ENCODE measurements at regions not wholly inside any gene's neighbourhood (a gene's known extent, or its start where the extent isn't known, plus 50 kb on each side); places are given as distances from the start of the nearest gene placed in this dataset.

GRCh38 chr20:11275740-11276139 lies 601.9 kb upstream of the JAG1 start:
- no peak for DNase-seq (ENCODE audit: low read depth, low spot score)
- H3K27me3 ChIP-seq (ENCODE audit: control insufficient read depth, insufficient read depth, low read length), result no peaks in the 10 kb centered on the region
- H3K27ac ChIP-seq (ENCODE audit: low read length), result no peak overlapping the region; the same call in 1 of the 2 replicates
- no peak overlapping the region for H3K4me3 ChIP-seq (ENCODE audit: low read depth in 2 of 2, low read length in 2 of 2)
- no peak for ATAC-seq
- no peaks in the 10 kb centered on the region for H3K36me3 ChIP-seq (ENCODE audit: control insufficient read depth, insufficient read depth, low read length)
- BruUV-seq (replicated peaks), result no TSS peak
- CTCF ChIA-PET, result no interaction called here
- H3K4me1 ChIP-seq (ENCODE audit: control insufficient read depth, insufficient read depth, low read length), result peaks cover 10% of the 10 kb centered on the region; the same call in 1 of the 2 replicates
- intact Hi-C loops (cut with micrococcal nuclease; ENCODE audit: unreplicated experiment), result loop anchor here (2.0 to 10.0 kb wide), 4 partner anchors 269 to 1661 kb away; partner anchors contain the start of gene JAG1
- POLR2A ChIA-PET, result no interaction called here
- in situ Hi-C loops (cut with HindIII; ENCODE audit: low pct_unique_long_range_greater_than_20kb, low sequenced_read_pairs), result no loop called here
- TF ChIP-seq TCF7L2 (IDR thresholded peaks at IDR 0.05; ENCODE audit: low read depth, low read length), result no peak
- TF ChIP-seq POLR2AphosphoS5 (IDR thresholded peaks at IDR 0.05; ENCODE audit: low read depth, low read length), result no peak
- no peak for TF ChIP-seq REST (IDR thresholded peaks at IDR 0.05; ENCODE audit: insufficient read depth in 1 of 2, low read depth in 2 of 2, low read length in 1 of 2)
- TF ChIP-seq SIN3A (IDR thresholded peaks at IDR 0.05; ENCODE audit: borderline replicate concordance, insufficient read depth, low read depth, low read length), result no peak
- TF ChIP-seq CTCF (IDR thresholded peaks at IDR 0.05), result no peak
- H3K9me3 ChIP-seq (ENCODE audit: control insufficient read depth, insufficient read depth, low read depth, low read length), result no peaks in the 10 kb centered on the region

GRCh38 chr20:11277170-11277569 lies 603.4 kb upstream of the JAG1 start:
- Histone ChIP-seq H3K36me3 (ENCODE audit: control insufficient read depth, insufficient read depth, low read length) (no peaks in the 10 kb centered on the region), H3K27me3 (ENCODE audit: control insufficient read depth, insufficient read depth, low read length) (no peaks in the 10 kb centered on the region), H3K9me3 (ENCODE audit: control insufficient read depth, insufficient read depth, low read depth, low read length) (no peaks in the 10 kb centered on the region), H3K27ac (ENCODE audit: low read length) (no peak overlapping the region; the same call in 1 of the 2 replicates), H3K4me3 (ENCODE audit: low read depth in 2 of 2, low read length in 2 of 2) (no peak overlapping the region), H3K4me1 (ENCODE audit: control insufficient read depth, insufficient read depth, low read length) (peaks cover 10% of the 10 kb centered on the region; the same call in 1 of the 2 replicates)
- BruUV-seq (replicated peaks), result no TSS peak
- intact Hi-C loops (cut with micrococcal nuclease; ENCODE audit: unreplicated experiment) (loop anchor here (10.0 kb wide), 2 partner anchors 812 to 1662 kb away; no protein-coding TSS in a partner anchor), in situ Hi-C loops (cut with HindIII; ENCODE audit: low pct_unique_long_range_greater_than_20kb, low sequenced_read_pairs) (no loop called here)
- TF ChIP-seq POLR2AphosphoS5 (IDR thresholded peaks at IDR 0.05; ENCODE audit: low read depth, low read length) (no peak), SIN3A (IDR thresholded peaks at IDR 0.05; ENCODE audit: borderline replicate concordance, insufficient read depth, low read depth, low read length) (no peak), REST (IDR thresholded peaks at IDR 0.05; ENCODE audit: insufficient read depth in 1 of 2, low read depth in 2 of 2, low read length in 1 of 2) (no peak), CTCF (IDR thresholded peaks at IDR 0.05) (no peak), TCF7L2 (IDR thresholded peaks at IDR 0.05; ENCODE audit: low read depth, low read length) (no peak)
- ATAC-seq, result no peak
- DNase-seq (ENCODE audit: low read depth, low spot score), result no peak
- POLR2A ChIA-PET, result no interaction called here
- CTCF ChIA-PET, result no interaction called here

Data from Panc1 (cell line).